CD4-positive, alpha-beta T cell (primary cell): ENCODE measurements at regions not wholly inside any gene's neighbourhood (a gene's known extent, or its start where the extent isn't known, plus 50 kb on each side); places are given as distances from the start of the nearest gene placed in this dataset.

ENCODE experiments used
- ATAC-seq: fragments of 200-7000 bp; cut with Tn5 transposase; one replicate; pipeline ENCODE4 v1.10.0; 2022; ENCODE audit warnings: mild to moderate bottlenecking; ENCODE audit not compliant: poor library complexity
- CTCF ChIA-PET: fragments of 350-600 bp; sonication (Branson Sonifier 250); formaldehyde crosslinking; loops from one replicate; lab custom pipeline; 2021; ENCODE audit warnings: antibody characterized with exemption, inconsistent platforms; lab: Charles Lee
- POLR2A ChIA-PET: fragments of 350-600 bp; sonication (Branson Sonifier 250); formaldehyde crosslinking; loops from one replicate; lab custom pipeline; 2021; ENCODE audit warnings: antibody characterized with exemption, inconsistent platforms; lab: Charles Lee
- DNase-seq, 14 experiments: peaks; one replicate each; pipeline ENCODE4 v3.0.0-alpha.2; 2013 to 2020; ENCODE audit warnings: mixed read lengths in 2 of 14
- H3K27ac ChIP-seq, 2 donors: one replicate each; pipeline versions ENCODE4 v1.5.1 to v1.7.0; 2013; ENCODE audit warnings: low read length in 2 of 2, low read depth in 1 of 2, mild to moderate bottlenecking in 1 of 2
- H3K27me3 ChIP-seq, 2 experiments: 1 replicate in 1 of 2; 2 replicates in 1 of 2; pipeline versions ENCODE4 v1.6.1 to v1.7.0; 2013; ENCODE audit warnings: low read length in 2 of 2, control low read depth in 1 of 2, mild to moderate bottlenecking in 1 of 2, moderate library complexity in 1 of 2; ENCODE audit not compliant: insufficient read depth in 2 of 2, control insufficient read depth in 1 of 2
- H3K36me3 ChIP-seq: one replicate; pipeline ENCODE4 v1.6.1; 2013; ENCODE audit warnings: low read length, control low read depth; ENCODE audit not compliant: insufficient read depth
- H3K4me1 ChIP-seq: one replicate; pipeline ENCODE4 v1.6.1; 2013; ENCODE audit warnings: low read length, control low read depth; ENCODE audit not compliant: insufficient read depth
- H3K4me3 ChIP-seq: one replicate; pipeline ENCODE4 v1.5.1; 2013; ENCODE audit warnings: mild to moderate bottlenecking, low read length, moderate library complexity
- H3K9me3 ChIP-seq, 2 experiments: 1 replicate in 1 of 2; 2 replicates in 1 of 2; pipeline versions ENCODE4 v1.6.1 to v1.7.0; 2013; ENCODE audit warnings: low read length in 2 of 2, mild to moderate bottlenecking in 2 of 2, control low read depth in 1 of 2, moderate library complexity in 1 of 2; ENCODE audit not compliant: control insufficient read depth in 1 of 2, insufficient read depth in 1 of 2
- H3K27ac Mint-ChIP-seq: one replicate; pipeline ENCODE4 v1.8.0; 2020; ENCODE audit warnings: mixed read lengths
- H3K27me3 Mint-ChIP-seq: one replicate; pipeline ENCODE4 v1.8.0; 2021; ENCODE audit warnings: mixed read lengths
- H3K36me3 Mint-ChIP-seq: one replicate; pipeline ENCODE4 v1.8.0; 2021; ENCODE audit warnings: low read depth, mixed read lengths
- H3K4me1 Mint-ChIP-seq: one replicate; pipeline ENCODE4 v1.8.0; 2021; ENCODE audit warnings: low read depth, mixed read lengths
- H3K4me3 Mint-ChIP-seq: one replicate; pipeline ENCODE4 v1.8.0; 2020; ENCODE audit warnings: mild to moderate bottlenecking, mixed read lengths
- H3K9me3 Mint-ChIP-seq: one replicate; pipeline ENCODE4 v1.8.0; 2020; ENCODE audit warnings: mixed read lengths
- intact Hi-C, 2 experiments: fragments of 100-400 bp; cut with DNase I in 1 of 2; cut with micrococcal nuclease in 1 of 2; formaldehyde crosslinking; loops; one replicate each; pipeline versions ENCODE4 v1.15.1 to v1.9.0; 2023 to 2025; cut with DNase I, micrococcal nuclease
- TF ChIP-seq, protein P1 (sequence below): fragments of 200-600 bp; IDR thresholded peaks from one replicate; pipeline ENCODE4 v1.8.0; 2022; ENCODE audit warnings: antibody characterized with exemption, mild to moderate bottlenecking

DNA sequence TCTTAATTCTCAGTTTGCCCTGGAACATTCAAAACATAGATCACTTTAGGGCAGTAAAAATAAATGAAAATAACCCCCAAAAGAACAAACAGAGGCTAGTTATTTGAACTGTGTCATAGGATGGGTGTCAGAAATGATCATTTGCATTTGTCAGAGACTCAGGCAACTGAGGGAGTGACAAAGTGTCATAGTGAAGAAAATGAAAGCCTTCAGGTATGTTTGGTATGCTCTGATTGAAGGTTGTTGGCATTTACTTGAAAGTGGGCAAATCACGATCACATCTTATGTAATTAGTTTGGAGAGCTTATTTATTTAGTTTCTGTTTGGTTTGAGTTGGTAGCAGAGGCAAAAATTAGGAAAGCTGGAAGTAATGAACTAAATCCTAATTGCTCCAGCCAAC, 880.9 kb downstream of the ANKRD7 start:
- DNase-seq (no peak), ATAC-seq (no peak)
- no peaks in the 10 kb centered on the region for H3K36me3 Mint-ChIP-seq
- no peaks in the 10 kb centered on the region for H3K4me1 ChIP-seq
- no peaks in the 10 kb centered on the region for H3K27me3 Mint-ChIP-seq
- no peak overlapping the region for H3K27ac ChIP-seq
- peaks cover 18% of the 10 kb centered on the region for H3K9me3 Mint-ChIP-seq
- H3K4me1 Mint-ChIP-seq, result no peaks in the 10 kb centered on the region
- no peak overlapping the region for H3K4me3 ChIP-seq
- TF ChIP-seq, protein P1, sequence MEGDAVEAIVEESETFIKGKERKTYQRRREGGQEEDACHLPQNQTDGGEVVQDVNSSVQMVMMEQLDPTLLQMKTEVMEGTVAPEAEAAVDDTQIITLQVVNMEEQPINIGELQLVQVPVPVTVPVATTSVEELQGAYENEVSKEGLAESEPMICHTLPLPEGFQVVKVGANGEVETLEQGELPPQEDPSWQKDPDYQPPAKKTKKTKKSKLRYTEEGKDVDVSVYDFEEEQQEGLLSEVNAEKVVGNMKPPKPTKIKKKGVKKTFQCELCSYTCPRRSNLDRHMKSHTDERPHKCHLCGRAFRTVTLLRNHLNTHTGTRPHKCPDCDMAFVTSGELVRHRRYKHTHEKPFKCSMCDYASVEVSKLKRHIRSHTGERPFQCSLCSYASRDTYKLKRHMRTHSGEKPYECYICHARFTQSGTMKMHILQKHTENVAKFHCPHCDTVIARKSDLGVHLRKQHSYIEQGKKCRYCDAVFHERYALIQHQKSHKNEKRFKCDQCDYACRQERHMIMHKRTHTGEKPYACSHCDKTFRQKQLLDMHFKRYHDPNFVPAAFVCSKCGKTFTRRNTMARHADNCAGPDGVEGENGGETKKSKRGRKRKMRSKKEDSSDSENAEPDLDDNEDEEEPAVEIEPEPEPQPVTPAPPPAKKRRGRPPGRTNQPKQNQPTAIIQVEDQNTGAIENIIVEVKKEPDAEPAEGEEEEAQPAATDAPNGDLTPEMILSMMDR, result no peak
- H3K9me3 ChIP-seq, result peaks cover 0 to under 1% of the 10 kb centered on the region in 2 experiments
- intact Hi-C loops, result no loop called here
- ChIA-PET CTCF (no interaction called here), POLR2A (no interaction called here)
- H3K27ac Mint-ChIP-seq, result no peak overlapping the region
- no peaks in the 10 kb centered on the region for H3K27me3 ChIP-seq
- H3K36me3 ChIP-seq, result no peaks in the 10 kb centered on the region
- no peak overlapping the region for H3K4me3 Mint-ChIP-seq

DNA sequence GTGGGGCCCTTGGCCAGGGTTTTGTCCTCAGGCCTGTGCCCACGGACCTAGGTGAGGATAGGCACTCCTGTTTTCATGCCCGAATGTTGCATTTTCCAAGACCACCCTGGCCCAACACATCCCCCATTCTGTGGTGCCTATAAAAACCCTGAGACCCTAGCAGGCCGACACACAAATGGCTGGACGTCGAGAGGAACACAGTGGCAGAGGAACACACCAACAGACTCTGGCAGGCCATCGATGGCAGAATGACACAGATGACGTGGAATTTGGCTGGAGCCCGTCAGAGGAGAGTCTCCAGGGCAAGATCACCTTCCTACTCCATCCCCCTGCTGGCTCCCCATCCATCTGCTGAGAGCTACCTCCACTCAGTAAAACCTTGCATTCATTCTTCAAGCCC, 898.8 kb downstream of the ANKRD7 start:
- DNase-seq (no peak), ATAC-seq (no peak)
- Histone ChIP-seq H3K9me3 (peaks cover 0 to 4% of the 10 kb centered on the region in 2 experiments), H3K4me3 (no peak overlapping the region), H3K27ac (no peak overlapping the region), H3K27me3 (no peaks in the 10 kb centered on the region), H3K36me3 (no peaks in the 10 kb centered on the region), H3K4me1 (no peaks in the 10 kb centered on the region)
- intact Hi-C loops, result no loop called here
- Mint-ChIP-seq H3K4me1 (no peaks in the 10 kb centered on the region), H3K4me3 (no peak overlapping the region), H3K36me3 (no peaks in the 10 kb centered on the region), H3K27me3 (no peaks in the 10 kb centered on the region), H3K9me3 (peaks cover 3% of the 10 kb centered on the region), H3K27ac (no peak overlapping the region)
- ChIA-PET CTCF (no interaction called here), POLR2A (no interaction called here)
- TF ChIP-seq, protein P1, result no peak

DNA sequence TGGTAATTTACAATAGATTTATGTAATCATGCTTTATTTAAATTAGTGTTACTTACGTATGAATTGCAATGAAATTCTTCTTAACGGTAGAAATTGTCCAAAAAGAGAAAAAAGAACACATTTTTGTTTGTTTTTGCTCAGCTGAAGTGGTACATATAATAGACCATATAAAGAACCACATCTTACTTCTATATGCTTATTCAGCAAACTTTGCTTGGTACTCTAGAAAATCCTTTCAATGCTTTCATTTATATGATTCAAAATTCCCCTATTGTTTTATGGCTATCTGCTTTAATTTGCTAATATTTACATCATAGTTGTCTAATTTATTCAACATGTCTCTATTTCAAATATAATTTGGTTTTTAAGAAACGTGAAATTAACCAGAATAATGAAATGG, 903.2 kb downstream of the ANKRD7 start:
- no peak overlapping the region for H3K4me3 ChIP-seq
- intact Hi-C loops, result no loop called here
- CTCF ChIA-PET, result no interaction called here
- Mint-ChIP-seq H3K27me3 (no peaks in the 10 kb centered on the region), H3K4me3 (no peak overlapping the region), H3K4me1 (no peaks in the 10 kb centered on the region), H3K9me3 (no peaks in the 10 kb centered on the region), H3K27ac (no peak overlapping the region), H3K36me3 (no peaks in the 10 kb centered on the region)
- no peaks in the 10 kb centered on the region for H3K36me3 ChIP-seq
- ATAC-seq, result no peak
- TF ChIP-seq, protein P1, result no peak
- H3K4me1 ChIP-seq, result no peaks in the 10 kb centered on the region
- peaks cover 0 to 4% of the 10 kb centered on the region in 2 experiments for H3K9me3 ChIP-seq
- no peak for DNase-seq
- POLR2A ChIA-PET, result no interaction called here
- H3K27me3 ChIP-seq, result no peaks in the 10 kb centered on the region
- no peak overlapping the region for H3K27ac ChIP-seq
